H1 (cell line): ENCODE measurements at regions not wholly inside any gene's neighbourhood (a gene's known extent, or its start where the extent isn't known, plus 50 kb on each side); places are given as distances from the start of the nearest gene placed in this dataset.
"Not testable (repeated sequence)": the region's sequence is repeated elsewhere in the genome, so short reads cannot be mapped to it uniquely, and the experiment has no call there.

ENCODE experiments used
- CTCF ChIA-PET: fragments of 300-600 bp; sonication (Branson Sonifier 250); formaldehyde crosslinking; loops from one replicate; lab custom pipeline; 2021; ENCODE audit not compliant: partially characterized antibody; lab: Charles Lee
- POLR2A ChIA-PET: fragments of 300-600 bp; sonication (Branson Sonifier 250); formaldehyde crosslinking; loops from one replicate; lab custom pipeline; 2021; ENCODE audit warnings: inconsistent platforms; ENCODE audit not compliant: partially characterized antibody; lab: Charles Lee
- DNase-seq, 2 experiments: peaks; one replicate each; pipeline versions ENCODE4 v3.0.0 to v3.0.0-alpha.2; 2010 to 2022; ENCODE audit warnings: low spot score in 2 of 2, low read depth in 1 of 2, mixed read lengths in 1 of 2
- FAIRE-seq: peaks from 2 replicates; lab custom pipeline; 2011; peaks lifted over from hg19 to GRCh38; lab: Jason Lieb, UNC
- H2AFZ ChIP-seq: 2 replicates; pipeline ENCODE4 v1.8.1; 2012; ENCODE audit warnings: low read length, inconsistent platforms
- H2AK5ac ChIP-seq: 2 replicates; pipeline ENCODE4 v1.6.1; 2013; ENCODE audit warnings: low read depth, low read length
- H2BK120ac ChIP-seq: replicated peaks from 2 replicates; pipeline ENCODE3; 2013; ENCODE audit warnings: low read depth, low read length, inconsistent platforms
- H2BK12ac ChIP-seq: 2 replicates; pipeline ENCODE4 v1.6.1; 2013; ENCODE audit warnings: low read depth, low read length
- H2BK15ac ChIP-seq: 2 replicates; pipeline ENCODE4 v1.6.1; 2013; ENCODE audit warnings: low read length
- H2BK20ac ChIP-seq: 2 replicates; pipeline ENCODE4 v1.6.1; 2013; ENCODE audit warnings: low read length
- H2BK5ac ChIP-seq: 2 replicates; pipeline ENCODE4 v1.6.1; 2013; ENCODE audit warnings: low read depth, low read length
- H3K14ac ChIP-seq: 2 replicates; pipeline ENCODE4 v1.6.1; 2013; ENCODE audit warnings: inconsistent platforms; ENCODE audit not compliant: insufficient read length
- H3K18ac ChIP-seq: 2 replicates; pipeline ENCODE4 v1.6.1; 2013; ENCODE audit warnings: low read length; ENCODE audit errors: extremely low read depth
- H3K23ac ChIP-seq: 2 replicates; pipeline ENCODE4 v1.6.1; 2013; ENCODE audit warnings: inconsistent platforms; ENCODE audit not compliant: insufficient read length
- H3K23me2 ChIP-seq: 2 replicates; pipeline ENCODE4 v1.6.1; 2013; ENCODE audit warnings: low read depth, low read length
- H3K27ac ChIP-seq: 2 replicates; pipeline ENCODE4 v1.6.1; 2011; ENCODE audit warnings: low read depth, low read length, inconsistent platforms
- H3K27me3 ChIP-seq, 4 experiments: replicated peaks in 1 of 4; 1 replicate in 1 of 4; 2 replicates in 3 of 4; pipeline versions ENCODE4 v1.6.1 to v1.8.1; 2011 to 2013; ENCODE audit warnings: low read length in 3 of 4, mild to moderate bottlenecking in 3 of 4, inconsistent platforms in 2 of 4, mixed read lengths in 2 of 4, moderate library complexity in 1 of 4; ENCODE audit not compliant: control insufficient read depth in 3 of 4, insufficient read depth in 3 of 4; ENCODE audit errors: extremely low read depth in 1 of 4
- H3K36me3 ChIP-seq, 4 experiments: 2 replicates each; pipeline versions ENCODE4 v1.6.1 to v1.8.1; 2011 to 2013; ENCODE audit warnings: mild to moderate bottlenecking in 4 of 4, low read length in 3 of 4, moderate library complexity in 2 of 4, control low read depth in 1 of 4, inconsistent platforms in 1 of 4; ENCODE audit not compliant: insufficient read depth in 4 of 4, control insufficient read depth in 2 of 4
- H3K4ac ChIP-seq: replicated peaks from 2 replicates; pipeline ENCODE3; 2013; ENCODE audit warnings: low read length, low read depth, mixed read lengths, inconsistent platforms; ENCODE audit not compliant: insufficient read length
- H3K4me1 ChIP-seq, 4 experiments: replicated peaks in 1 of 4; 1 replicate in 1 of 4; 2 replicates in 3 of 4; pipeline versions ENCODE4 v1.6.1 to v1.8.1; 2011 to 2013; ENCODE audit warnings: low read length in 3 of 4, inconsistent platforms in 2 of 4, mixed read lengths in 1 of 4; ENCODE audit not compliant: insufficient read depth in 4 of 4, control insufficient read depth in 3 of 4
- H3K4me2 ChIP-seq, 2 experiments: 2 replicates each; pipeline versions ENCODE4 v1.6.1 to v1.8.1; 2011 to 2013; ENCODE audit warnings: low read depth in 2 of 2, low read length in 2 of 2, control low read depth in 1 of 2, inconsistent platforms in 1 of 2, mild to moderate bottlenecking in 1 of 2; ENCODE audit not compliant: insufficient read depth in 1 of 2
- H3K4me3 ChIP-seq, 4 experiments: fragments of 200-600, 300-600 bp in 1 of 4; sonication (generic), shearing (Covaris generic), sonication (Bioruptor Twin) in 1 of 4; 2 replicates each; pipeline versions ENCODE4 v1.5.1 to v1.8.1; 2011 to 2016; ENCODE audit warnings: low read length in 4 of 4, low read depth in 3 of 4, control low read depth in 2 of 4, inconsistent platforms in 2 of 4, mild to moderate bottlenecking in 2 of 4, mixed read lengths in 1 of 4, moderate library complexity in 1 of 4; ENCODE audit not compliant: insufficient read depth in 2 of 4; ENCODE audit errors: extremely low read depth in 1 of 4
- H3K56ac ChIP-seq: replicated peaks from 2 replicates; pipeline ENCODE3; 2013; ENCODE audit warnings: low read depth, mild to moderate bottlenecking, mixed read lengths, low read length, inconsistent platforms; ENCODE audit not compliant: insufficient read length
- H3K79me1 ChIP-seq: 2 replicates; pipeline ENCODE4 v1.6.1; 2013; ENCODE audit warnings: low read depth, low read length, control low read depth
- H3K79me2 ChIP-seq, 2 experiments: 2 replicates each; pipeline versions ENCODE4 v1.6.1 to v1.8.1; 2012 to 2013; ENCODE audit warnings: low read length in 2 of 2, mild to moderate bottlenecking in 2 of 2, inconsistent platforms in 1 of 2; ENCODE audit not compliant: insufficient read depth in 2 of 2, control insufficient read depth in 1 of 2
- H3K9ac ChIP-seq, 4 experiments: replicated peaks in 1 of 4; 1 replicate in 1 of 4; 2 replicates in 3 of 4; pipeline versions ENCODE4 v1.6.1 to v1.8.1; 2011 to 2013; ENCODE audit warnings: low read depth in 3 of 4, low read length in 3 of 4, control low read depth in 2 of 4, mild to moderate bottlenecking in 2 of 4, moderate library complexity in 2 of 4, inconsistent platforms in 1 of 4; ENCODE audit errors: extremely low read depth in 1 of 4
- H3K9me3 ChIP-seq, 2 experiments: 2 replicates each; pipeline versions ENCODE4 v1.6.1 to v1.8.1; 2012 to 2013; ENCODE audit warnings: mild to moderate bottlenecking in 2 of 2, moderate library complexity in 2 of 2, control low read depth in 1 of 2, inconsistent platforms in 1 of 2, low read depth in 1 of 2, low read length in 1 of 2, mixed read lengths in 1 of 2; ENCODE audit not compliant: insufficient read depth in 2 of 2
- H4K20me1 ChIP-seq, 2 experiments: replicated peaks in 1 of 2; 2 replicates each; pipeline versions ENCODE3 to v1.8.1; 2011 to 2013; ENCODE audit warnings: inconsistent platforms in 2 of 2, low read length in 2 of 2, mild to moderate bottlenecking in 1 of 2; ENCODE audit not compliant: insufficient read depth in 2 of 2, control insufficient read depth in 1 of 2
- H4K5ac ChIP-seq: 2 replicates; pipeline ENCODE4 v1.6.1; 2013; ENCODE audit warnings: low read length, low read depth, mixed read lengths, inconsistent platforms; ENCODE audit not compliant: insufficient read length
- H4K8ac ChIP-seq: 2 replicates; pipeline ENCODE4 v1.8.0; 2013; ENCODE audit warnings: mild to moderate bottlenecking, moderate library complexity, low read length, inconsistent platforms; ENCODE audit not compliant: insufficient read depth; ENCODE audit errors: extremely low read depth
- H4K91ac ChIP-seq: replicated peaks from 2 replicates; pipeline ENCODE3; 2013; ENCODE audit warnings: low read length, mixed read lengths, inconsistent platforms; ENCODE audit not compliant: insufficient read length
- WGBS, 2 experiments: shearing (Covaris generic) in 1 of 2; methylation state at CpG; one replicate each; pipeline versions ENCODE4 v1.1.6 to v1.1.7; 2013 to 2015; ENCODE audit warnings: low lambda C conversion rate in 2 of 2, mixed read lengths in 2 of 2, inconsistent platforms in 1 of 2, low coverage in 1 of 2, missing lambda C conversion rate in 1 of 2; ENCODE audit not compliant: insufficient replicate concordance in 2 of 2, insufficient coverage in 1 of 2, insufficient read length in 1 of 2; ENCODE audit errors: extremely low coverage in 1 of 2, missing lambda C conversion rate in 1 of 2; 5-methylcytosine and 5-hydroxymethylcytosine counted together

GRCh38 chr4:79659308-79659870 is 251.4 kb upstream of the GK2 start:
- H2AFZ ChIP-seq, H3K4me1 ChIP-seq, H2BK12ac ChIP-seq, H2BK120ac ChIP-seq, FAIRE-seq, H2BK20ac ChIP-seq, H4K8ac ChIP-seq, H4K91ac ChIP-seq, H3K23ac ChIP-seq, CTCF ChIA-PET, H2BK5ac ChIP-seq, DNase-seq, H3K9ac ChIP-seq, H2BK15ac ChIP-seq, H3K14ac ChIP-seq, H3K56ac ChIP-seq, H3K79me2 ChIP-seq, H3K23me2 ChIP-seq, H3K4me2 ChIP-seq, H2AK5ac ChIP-seq, H3K4ac ChIP-seq, H3K27me3 ChIP-seq, H3K27ac ChIP-seq, H3K9me3 ChIP-seq, POLR2A ChIA-PET, H3K36me3 ChIP-seq, H3K4me3 ChIP-seq, H4K5ac ChIP-seq, H3K18ac ChIP-seq, H3K79me1 ChIP-seq, H4K20me1 ChIP-seq: not testable (repeated sequence)
- 73% methylated on average over 5 of the region's 5 CpGs; no CpG with 5 or more reads in 1 of the 2 experiments for WGBS, 2 experiments
